DND-41 (cell line): ENCODE measurements at regions not wholly inside any gene's neighbourhood (a gene's known extent, or its start where the extent isn't known, plus 50 kb on each side); places are given as distances from the start of the nearest gene placed in this dataset.

ENCODE experiments used
- ATAC-seq: fragments of 200-7000 bp; cut with Tn5 transposase; 3 replicates; pipeline ENCODE4 v1.9.1; 2021; ENCODE audit warnings: low read depth; ENCODE audit not compliant: insufficient read depth
- DNase-seq: peaks from one replicate; pipeline ENCODE4 v3.0.0-alpha.2; 2020
- H2AFZ ChIP-seq: 2 replicates; pipeline ENCODE4 v1.6.0; 2012; ENCODE audit warnings: low read depth, low read length
- H3K27ac ChIP-seq: 2 replicates; pipeline ENCODE4 v1.5.1; 2012; ENCODE audit warnings: low read length, inconsistent platforms
- H3K27me3 ChIP-seq: fragments of 200-600 bp; sonication (generic); 2 replicates; pipeline ENCODE4 v1.6.0; 2012; ENCODE audit warnings: low read length, mild to moderate bottlenecking, inconsistent platforms; ENCODE audit not compliant: insufficient read depth, poor library complexity
- H3K36me3 ChIP-seq: 2 replicates; pipeline ENCODE4 v1.5.1; 2012; ENCODE audit warnings: low read length, inconsistent platforms; ENCODE audit not compliant: insufficient read depth
- H3K4me1 ChIP-seq: 2 replicates; pipeline ENCODE4 v1.5.1; 2012; ENCODE audit warnings: mild to moderate bottlenecking, low read length; ENCODE audit not compliant: insufficient read depth
- H3K4me2 ChIP-seq: 2 replicates; pipeline ENCODE4 v1.6.0; 2012; ENCODE audit warnings: mild to moderate bottlenecking, moderate library complexity, low read length, inconsistent platforms; ENCODE audit not compliant: insufficient read depth
- H3K4me3 ChIP-seq, 2 experiments: fragments of 200-600 bp in 1 of 2; shearing (Covaris generic) in 1 of 2; 2 replicates each; pipeline ENCODE4 v1.5.1; 2012 to 2016; ENCODE audit warnings: inconsistent platforms in 2 of 2, low read length in 2 of 2, mild to moderate bottlenecking in 2 of 2, low read depth in 1 of 2, moderate library complexity in 1 of 2
- H3K79me2 ChIP-seq: 2 replicates; pipeline ENCODE4 v1.6.0; 2012; ENCODE audit warnings: low read length, inconsistent platforms; ENCODE audit not compliant: insufficient read depth
- H3K9ac ChIP-seq: 2 replicates; pipeline ENCODE4 v1.6.0; 2012; ENCODE audit warnings: low read depth, mild to moderate bottlenecking, inconsistent platforms, low read length, moderate library complexity
- H3K9me3 ChIP-seq: 2 replicates; pipeline ENCODE4 v1.5.1; 2012; ENCODE audit warnings: low read length, moderate library complexity, mild to moderate bottlenecking, inconsistent platforms; ENCODE audit not compliant: insufficient read depth, severe bottlenecking
- H4K20me1 ChIP-seq: 2 replicates; pipeline ENCODE4 v1.6.0; 2012; ENCODE audit warnings: low read length; ENCODE audit not compliant: insufficient read depth
- EZH2 ChIP-seq: IDR thresholded peaks from 3 replicates; pipeline ENCODE4 v1.6.1; 2012; ENCODE audit warnings: borderline replicate concordance, low read depth, mild to moderate bottlenecking, moderate library complexity, low read length, inconsistent platforms; ENCODE audit not compliant: severe bottlenecking
- TF ChIP-seq, protein P1 (sequence below): IDR thresholded peaks from 2 replicates; pipeline ENCODE4 v1.5.1; 2012; ENCODE audit warnings: borderline replicate concordance, low read length, moderate library complexity, mild to moderate bottlenecking; ENCODE audit not compliant: poor library complexity, severe bottlenecking; ENCODE audit errors: extremely low read depth

- no peak for DNase-seq
- Histone ChIP-seq H3K4me1 (no peaks in the 10 kb centered on the region), H3K27ac (no peak overlapping the region), H3K9ac (no peak overlapping the region), H4K20me1 (no peaks in the 10 kb centered on the region), H2AFZ (no peak overlapping the region), H3K79me2 (no peaks in the 10 kb centered on the region), H3K36me3 (no peaks in the 10 kb centered on the region), H3K27me3 (no peaks in the 10 kb centered on the region), H3K4me3 (no peak overlapping the region), H3K4me2 (no peak overlapping the region), H3K9me3 (no peaks in the 10 kb centered on the region)
- no peak for ATAC-seq
- no peak for TF ChIP-seq EZH2
- TF ChIP-seq, protein P1, sequence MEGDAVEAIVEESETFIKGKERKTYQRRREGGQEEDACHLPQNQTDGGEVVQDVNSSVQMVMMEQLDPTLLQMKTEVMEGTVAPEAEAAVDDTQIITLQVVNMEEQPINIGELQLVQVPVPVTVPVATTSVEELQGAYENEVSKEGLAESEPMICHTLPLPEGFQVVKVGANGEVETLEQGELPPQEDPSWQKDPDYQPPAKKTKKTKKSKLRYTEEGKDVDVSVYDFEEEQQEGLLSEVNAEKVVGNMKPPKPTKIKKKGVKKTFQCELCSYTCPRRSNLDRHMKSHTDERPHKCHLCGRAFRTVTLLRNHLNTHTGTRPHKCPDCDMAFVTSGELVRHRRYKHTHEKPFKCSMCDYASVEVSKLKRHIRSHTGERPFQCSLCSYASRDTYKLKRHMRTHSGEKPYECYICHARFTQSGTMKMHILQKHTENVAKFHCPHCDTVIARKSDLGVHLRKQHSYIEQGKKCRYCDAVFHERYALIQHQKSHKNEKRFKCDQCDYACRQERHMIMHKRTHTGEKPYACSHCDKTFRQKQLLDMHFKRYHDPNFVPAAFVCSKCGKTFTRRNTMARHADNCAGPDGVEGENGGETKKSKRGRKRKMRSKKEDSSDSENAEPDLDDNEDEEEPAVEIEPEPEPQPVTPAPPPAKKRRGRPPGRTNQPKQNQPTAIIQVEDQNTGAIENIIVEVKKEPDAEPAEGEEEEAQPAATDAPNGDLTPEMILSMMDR: no peak
Measured at GRCh38 chr1:82454431-82454830, 653.7 kb downstream of the ADGRL2 start.

GRCh38 chr1:82453511-82454185 lies 652.9 kb downstream of the ADGRL2 start:
- no peak overlapping the region for H2AFZ ChIP-seq
- no peak overlapping the region for H3K27ac ChIP-seq
- H3K27me3 ChIP-seq: no peaks in the 10 kb centered on the region
- no peaks in the 10 kb centered on the region for H3K9me3 ChIP-seq
- no peak overlapping the region for H3K4me2 ChIP-seq
- no peak overlapping the region for H3K4me3 ChIP-seq
- no peaks in the 10 kb centered on the region for H3K79me2 ChIP-seq
- DNase-seq: no peak
- no peak for ATAC-seq
- TF ChIP-seq, protein P1: no peak
- TF ChIP-seq EZH2: no peak
- H3K4me1 ChIP-seq: no peaks in the 10 kb centered on the region
- H4K20me1 ChIP-seq: no peaks in the 10 kb centered on the region
- H3K9ac ChIP-seq: no peak overlapping the region
- H3K36me3 ChIP-seq: no peaks in the 10 kb centered on the region

GRCh38 chr1:82452096-82452495 lies 651.4 kb downstream of the ADGRL2 start:
- Histone ChIP-seq H4K20me1 (no peaks in the 10 kb centered on the region), H3K9ac (no peak overlapping the region), H3K4me3 (no peak overlapping the region), H3K9me3 (no peaks in the 10 kb centered on the region), H3K27ac (no peak overlapping the region), H3K4me2 (no peak overlapping the region), H2AFZ (no peak overlapping the region), H3K27me3 (no peaks in the 10 kb centered on the region), H3K36me3 (no peaks in the 10 kb centered on the region), H3K79me2 (no peaks in the 10 kb centered on the region), H3K4me1 (no peaks in the 10 kb centered on the region)
- DNase-seq (no peak), ATAC-seq (no peak)
- TF ChIP-seq, protein P1: no peak
- TF ChIP-seq EZH2: no peak
